HCT116 (cell line): ENCODE measurements at regions not wholly inside any gene's neighbourhood (a gene's known extent, or its start where the extent isn't known, plus 50 kb on each side); places are given as distances from the start of the nearest gene placed in this dataset.
"Not testable (repeated sequence)": the region's sequence is repeated elsewhere in the genome, so short reads cannot be mapped to it uniquely, and the experiment has no call there.

Experiments
- ATAC-seq: fragments of 200-7000 bp; cut with Tn5 transposase; 2 replicates; pipeline ENCODE4 v1.9.1; 2020; ENCODE audit warnings: mild to moderate bottlenecking, moderate library complexity
- BruUV-seq: library from RNA; stranded (reverse); fragments of 400-500 nt; replicated peaks from 2 replicates; lab custom pipeline; 2021; lab: Mats Ljungman, UMichigan
- CTCF ChIA-PET: fragments of 300-600 bp; sonication (Branson Sonifier 250); formaldehyde crosslinking; loops from one replicate; lab custom pipeline; 2021; ENCODE audit warnings: antibody characterized with exemption; lab: Charles Lee
- POLR2A ChIA-PET: fragments of 300-600, 350-600 bp; sonication (Branson Sonifier 250); formaldehyde crosslinking; loops from one replicate; lab custom pipeline; 2021; ENCODE audit warnings: antibody characterized with exemption; lab: Charles Lee
- RAD21 ChIA-PET, 2 experiments: fragments of 300-600 bp; sonication (Branson Sonifier 250); formaldehyde crosslinking; loops; one replicate each; lab custom pipeline; 2023; ENCODE audit warnings: low total read pairs in 2 of 2; ENCODE audit not compliant: uncharacterized antibody in 2 of 2, unreplicated experiment in 2 of 2, low non-redundant PET in 1 of 2; lab: Charles Lee
- DNase-seq: peaks from one replicate; pipeline ENCODE4 v3.0.0-alpha.2; 2010; ENCODE audit warnings: low read depth, low spot score
- H2AFZ ChIP-seq: fragments of 200-600 bp; shearing (Covaris generic), sonication (generic); 2 replicates; pipeline ENCODE4 v1.6.1; 2017; ENCODE audit warnings: low read depth, mixed run types, mixed read lengths, antibody characterized with exemption, low read length; ENCODE audit not compliant: poor library complexity, severe bottlenecking
- H3K27ac ChIP-seq: 2 replicates; pipeline ENCODE4 v1.5.1; 2012; ENCODE audit warnings: low read depth, low read length
- H3K27me3 ChIP-seq: fragments of 200-600 bp; sonication (generic); 2 replicates; pipeline ENCODE4 v1.6.1; 2016; ENCODE audit warnings: mixed run types, low read length, mixed read lengths; ENCODE audit not compliant: insufficient read depth
- H3K36me3 ChIP-seq, 2 experiments: fragments of 200-500 bp in 1 of 2; fragments of 200-600 bp in 1 of 2; sonication (Bioruptor generic) in 1 of 2; sonication (generic) in 1 of 2; 2 replicates each; pipeline versions ENCODE4 v1.5.1 to v1.6.1; 2014 to 2016; ENCODE audit warnings: low read length in 2 of 2, inconsistent platforms in 1 of 2, mixed read lengths in 1 of 2, mixed run types in 1 of 2; ENCODE audit not compliant: insufficient read depth in 2 of 2, control insufficient read depth in 1 of 2
- H3K4me1 ChIP-seq, 2 experiments: fragments of 200-600 bp in 1 of 2; sonication (generic) in 1 of 2; 2 replicates each; pipeline versions ENCODE4 v1.5.1 to v1.6.1; 2012 to 2017; ENCODE audit warnings: low read length in 2 of 2, inconsistent platforms in 1 of 2, mild to moderate bottlenecking in 1 of 2, mixed read lengths in 1 of 2, mixed run types in 1 of 2, moderate library complexity in 1 of 2; ENCODE audit not compliant: insufficient read depth in 2 of 2, control insufficient read depth in 1 of 2
- H3K4me2 ChIP-seq: fragments of 200-600 bp; sonication (generic); 2 replicates; pipeline ENCODE4 v1.6.1; 2017; ENCODE audit warnings: mixed run types, low read length, mixed read lengths
- H3K4me3 ChIP-seq, 2 experiments: fragments of 200-600 bp in 1 of 2; sonication (generic) in 1 of 2; replicated peaks in 1 of 2; 2 replicates each; pipeline ENCODE4 v1.5.1; 2011 to 2016; ENCODE audit warnings: low read length in 2 of 2, control low read depth in 1 of 2, low read depth in 1 of 2, mild to moderate bottlenecking in 1 of 2, mixed read lengths in 1 of 2, mixed run types in 1 of 2
- H3K79me2 ChIP-seq: fragments of 200-600 bp; sonication (generic); 2 replicates; pipeline ENCODE4 v1.6.1; 2017; ENCODE audit warnings: mild to moderate bottlenecking, mixed run types, low read length, moderate library complexity, mixed read lengths; ENCODE audit not compliant: insufficient read depth
- H3K9ac ChIP-seq: fragments of 200-600 bp; sonication (generic); 2 replicates; pipeline ENCODE4 v1.6.1; 2016; ENCODE audit warnings: low read length, mixed read lengths
- H3K9me2 ChIP-seq: fragments of 200-600 bp; sonication (generic), shearing (Covaris generic); 2 replicates; pipeline ENCODE4 v1.6.1; 2017; ENCODE audit warnings: mixed run types, mild to moderate bottlenecking, moderate library complexity; ENCODE audit not compliant: insufficient read depth
- H3K9me3 ChIP-seq, 2 experiments: fragments of 200-500 bp in 1 of 2; fragments of 200-600 bp in 1 of 2; sonication (Bioruptor generic) in 1 of 2; sonication (generic) in 1 of 2; 2 replicates each; pipeline ENCODE4 v1.6.1; 2014 to 2017; ENCODE audit warnings: low read length in 2 of 2, mixed read lengths in 2 of 2, inconsistent platforms in 1 of 2, low read depth in 1 of 2, mild to moderate bottlenecking in 1 of 2, mixed run types in 1 of 2, moderate library complexity in 1 of 2; ENCODE audit not compliant: control insufficient read depth in 1 of 2, insufficient read depth in 1 of 2
- H4K20me1 ChIP-seq: fragments of 200-600 bp; sonication (generic), shearing (Covaris generic); 2 replicates; pipeline ENCODE4 v1.6.1; 2017; ENCODE audit warnings: mixed run types, mild to moderate bottlenecking, moderate library complexity; ENCODE audit not compliant: insufficient read depth
- CBX3 ChIP-seq: IDR thresholded peaks from 2 replicates; pipeline ENCODE4 v1.6.1; 2012; ENCODE audit warnings: low read depth
- EZH2 ChIP-seq: fragments of 200-600 bp; sonication (generic); IDR thresholded peaks from 2 replicates; pipeline ENCODE4 v1.6.1; 2017; ENCODE audit warnings: antibody characterized with exemption, mixed run types
- POLR2A ChIP-seq: IDR thresholded peaks from 2 replicates; pipeline ENCODE4 v1.7.0; 2011; ENCODE audit warnings: borderline replicate concordance; ENCODE audit not compliant: insufficient read depth, insufficient read length; ENCODE audit errors: extremely low read depth
- TCF7L2 ChIP-seq: IDR thresholded peaks from 2 replicates; pipeline ENCODE4 v1.7.0; 2011; ENCODE audit warnings: borderline replicate concordance, inconsistent platforms; ENCODE audit not compliant: insufficient read depth, insufficient read length; ENCODE audit errors: extremely low read depth
- YY1 ChIP-seq: IDR thresholded peaks from 2 replicates; pipeline ENCODE4 v1.6.1; 2011; ENCODE audit warnings: low read length, low read depth, moderate library complexity, mild to moderate bottlenecking; ENCODE audit not compliant: insufficient replicate concordance; ENCODE audit errors: extremely low read depth
- ZFX ChIP-seq: fragments of 450-650 bp; IDR thresholded peaks from 2 replicates; pipeline ENCODE4 v1.6.1; 2017
- intact Hi-C: fragments of 100-400 bp; cut with micrococcal nuclease; formaldehyde crosslinking; loops from 2 replicates; pipeline ENCODE4 v1.10.0; 2022
- TF ChIP-seq, protein P1 (sequence below): IDR thresholded peaks from 2 replicates; pipeline ENCODE4 v1.6.1; 2011; ENCODE audit warnings: mild to moderate bottlenecking, low read length, moderate library complexity; ENCODE audit not compliant: insufficient replicate concordance; ENCODE audit errors: extremely low read depth
- TF ChIP-seq, protein P2 (sequence below): IDR thresholded peaks from 2 replicates; pipeline ENCODE4 v1.6.1; 2012

DNA sequence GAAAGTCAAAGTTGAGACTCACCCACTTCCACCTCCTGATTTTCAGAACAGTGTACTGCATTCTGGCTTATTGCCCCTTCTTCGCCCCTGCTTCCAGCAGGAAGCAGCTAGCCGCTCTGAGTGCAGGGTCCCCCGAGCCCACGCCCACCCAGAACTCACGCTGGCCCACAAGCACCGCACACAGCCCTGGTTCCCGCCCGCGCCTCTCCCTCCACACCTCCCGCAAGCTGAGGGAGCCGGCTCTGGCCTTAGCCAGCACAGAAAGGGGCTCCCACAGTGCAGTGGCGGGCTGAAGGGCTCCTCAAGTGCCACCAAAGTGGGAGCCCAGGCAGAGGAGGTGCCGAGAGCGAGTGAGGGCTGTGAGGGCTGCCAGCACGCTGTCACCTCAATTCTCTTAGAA is 657.7 kb upstream of the SPRY2 start:
- H3K4me2 ChIP-seq, H3K9ac ChIP-seq, H3K27ac ChIP-seq, H3K4me3 ChIP-seq, H3K79me2 ChIP-seq, H3K27me3 ChIP-seq, H3K9me2 ChIP-seq, H3K4me1 ChIP-seq, CTCF ChIA-PET, H3K36me3 ChIP-seq, H2AFZ ChIP-seq, POLR2A ChIA-PET, RAD21 ChIA-PET, H3K9me3 ChIP-seq, DNase-seq, ATAC-seq, H4K20me1 ChIP-seq, BruUV-seq: not testable (repeated sequence)
- intact Hi-C loops: loop anchor here (5.0 kb wide), 1 partner anchor 886 kb away; no protein-coding TSS in a partner anchor

DNA sequence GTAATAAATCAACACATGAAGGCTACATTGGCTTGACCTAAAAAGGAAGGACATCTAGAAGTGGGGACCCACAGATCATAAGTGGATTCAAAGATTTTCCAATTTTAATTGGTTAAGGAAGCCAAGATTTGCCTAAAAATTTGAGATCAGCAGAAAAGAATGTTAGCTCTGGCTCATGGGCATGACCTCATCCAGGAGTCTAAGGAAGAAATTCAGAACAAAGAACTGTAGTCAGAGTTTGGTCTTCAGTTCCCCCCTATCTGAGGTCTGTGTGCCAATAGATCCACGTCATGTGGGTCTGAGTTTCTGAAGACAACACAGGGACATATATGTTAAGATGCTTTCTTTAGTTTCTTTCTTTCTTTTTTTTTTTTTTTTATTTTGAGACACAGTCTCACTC is 648.8 kb upstream of the SPRY2 start:
- intact Hi-C loops: no loop called here
- peaks cover 3 to 9% of the 10 kb centered on the region in 2 experiments; a peak in 2 of 4 replicates for H3K9me3 ChIP-seq
- H2AFZ ChIP-seq: no peak overlapping the region
- ATAC-seq (no peak), DNase-seq (no peak)
- no peak overlapping the region for H3K9ac ChIP-seq
- no peak overlapping the region for H3K4me2 ChIP-seq
- H3K36me3 ChIP-seq: no peaks in the 10 kb centered on the region
- H3K79me2 ChIP-seq: no peaks in the 10 kb centered on the region
- no peaks in the 10 kb centered on the region for H3K9me2 ChIP-seq
- ChIA-PET CTCF (interaction anchor here (1.5 kb wide), 1 partner anchor 11 kb away, joined by 4 read pairs; no protein-coding TSS in a partner anchor), RAD21 (no interaction called here), POLR2A (no interaction called here)
- H3K4me3 ChIP-seq: no peak overlapping the region
- no peaks in the 10 kb centered on the region for H3K4me1 ChIP-seq
- TF ChIP-seq CBX3 (no peak), TCF7L2 (no peak), EZH2 (no peak), ZFX (no peak), YY1 (no peak), POLR2A (no peak)
- TF ChIP-seq, protein P1, sequence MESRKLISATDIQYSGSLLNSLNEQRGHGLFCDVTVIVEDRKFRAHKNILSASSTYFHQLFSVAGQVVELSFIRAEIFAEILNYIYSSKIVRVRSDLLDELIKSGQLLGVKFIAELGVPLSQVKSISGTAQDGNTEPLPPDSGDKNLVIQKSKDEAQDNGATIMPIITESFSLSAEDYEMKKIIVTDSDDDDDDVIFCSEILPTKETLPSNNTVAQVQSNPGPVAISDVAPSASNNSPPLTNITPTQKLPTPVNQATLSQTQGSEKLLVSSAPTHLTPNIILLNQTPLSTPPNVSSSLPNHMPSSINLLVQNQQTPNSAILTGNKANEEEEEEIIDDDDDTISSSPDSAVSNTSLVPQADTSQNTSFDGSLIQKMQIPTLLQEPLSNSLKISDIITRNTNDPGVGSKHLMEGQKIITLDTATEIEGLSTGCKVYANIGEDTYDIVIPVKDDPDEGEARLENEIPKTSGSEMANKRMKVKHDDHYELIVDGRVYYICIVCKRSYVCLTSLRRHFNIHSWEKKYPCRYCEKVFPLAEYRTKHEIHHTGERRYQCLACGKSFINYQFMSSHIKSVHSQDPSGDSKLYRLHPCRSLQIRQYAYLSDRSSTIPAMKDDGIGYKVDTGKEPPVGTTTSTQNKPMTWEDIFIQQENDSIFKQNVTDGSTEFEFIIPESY: no peak
- TF ChIP-seq, protein P2, sequence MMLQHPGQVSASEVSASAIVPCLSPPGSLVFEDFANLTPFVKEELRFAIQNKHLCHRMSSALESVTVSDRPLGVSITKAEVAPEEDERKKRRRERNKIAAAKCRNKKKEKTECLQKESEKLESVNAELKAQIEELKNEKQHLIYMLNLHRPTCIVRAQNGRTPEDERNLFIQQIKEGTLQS: no peak
- H4K20me1 ChIP-seq: no peaks in the 10 kb centered on the region
- no peaks in the 10 kb centered on the region for H3K27me3 ChIP-seq
- H3K27ac ChIP-seq: no peak overlapping the region
- BruUV-seq: no TSS peak
